OCI-M2 (cell line): ENCODE measurements at regions not wholly inside any gene's neighbourhood (a gene's known extent, or its start where the extent isn't known, plus 50 kb on each side); places are given as distances from the start of the nearest gene placed in this dataset.

Source experiments
- DNase-seq: peaks from one replicate; lab custom pipeline; 2025; ENCODE audit not compliant: unreplicated experiment; lab: John Stamatoyannopoulos, UW

DNA sequence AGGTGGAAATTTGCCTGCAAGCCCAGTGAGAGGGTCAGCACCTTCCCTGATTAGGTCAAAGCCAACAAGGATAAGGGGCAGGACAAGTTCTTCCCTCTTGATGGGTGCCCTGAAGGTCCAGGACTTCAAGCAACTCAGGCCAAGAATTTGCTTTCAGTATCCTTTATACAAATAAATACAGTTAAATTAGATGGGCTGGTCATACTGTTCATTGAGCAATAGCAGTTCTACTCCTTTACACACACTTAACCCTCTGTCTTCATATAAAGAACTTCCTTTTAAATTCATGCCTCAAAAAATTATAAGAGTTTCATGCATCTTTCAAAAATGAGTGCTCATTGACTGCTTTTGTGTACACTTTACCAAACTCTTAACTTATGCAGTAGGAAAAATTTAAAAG lies 392.0 kb downstream of the SPRY1 start:
- no peak for DNase-seq

DNA sequence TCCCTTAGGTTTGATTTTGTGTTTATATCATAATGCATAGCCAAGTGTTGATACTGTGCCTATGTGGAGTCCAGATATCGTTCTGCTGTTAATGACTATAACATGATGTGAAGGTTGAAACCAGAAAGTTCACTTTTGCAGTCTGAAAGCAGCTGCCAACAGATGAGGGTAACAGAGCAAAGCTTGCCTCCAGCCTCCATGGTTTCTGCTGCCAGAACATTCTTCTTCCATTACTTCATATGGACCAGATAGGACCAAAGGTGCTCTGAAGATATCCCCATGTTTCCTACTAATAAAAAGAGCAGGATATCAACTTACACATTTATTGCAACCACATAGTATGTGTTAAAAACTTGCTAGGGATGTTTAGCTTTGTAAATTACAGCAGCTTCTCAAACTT lies 394.1 kb downstream of the SPRY1 start:
- DNase-seq = no peak

- no peak for DNase-seq
Measured at GRCh38 chr4:123802082-123802645, 405.6 kb downstream of the SPRY1 start.

GRCh38 chr4:123802933-123803332 lies 406.3 kb downstream of the SPRY1 start:
- DNase-seq = no peak

GRCh38 chr4:123804196-123804721 lies 407.7 kb downstream of the SPRY1 start:
- DNase-seq = no peak

DNA sequence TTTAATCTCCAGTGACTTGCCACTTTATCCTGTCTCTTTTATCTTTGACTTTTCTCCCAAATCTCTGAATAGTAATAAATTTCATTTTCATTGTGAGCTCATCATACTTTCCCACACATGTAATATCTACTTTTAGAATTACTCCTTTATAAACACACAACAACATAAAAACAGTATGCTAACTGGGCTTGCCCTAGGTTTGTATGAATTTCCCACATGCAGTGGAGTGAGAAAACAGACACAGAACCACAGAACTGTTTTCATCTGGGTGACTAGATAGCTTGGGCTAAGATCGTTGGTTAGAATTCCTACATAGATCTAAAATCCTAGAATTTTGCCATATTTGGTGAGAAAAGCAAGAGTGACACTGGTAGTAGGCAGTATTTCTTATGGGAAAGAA lies 409.5 kb downstream of the SPRY1 start:
- no peak for DNase-seq

DNA sequence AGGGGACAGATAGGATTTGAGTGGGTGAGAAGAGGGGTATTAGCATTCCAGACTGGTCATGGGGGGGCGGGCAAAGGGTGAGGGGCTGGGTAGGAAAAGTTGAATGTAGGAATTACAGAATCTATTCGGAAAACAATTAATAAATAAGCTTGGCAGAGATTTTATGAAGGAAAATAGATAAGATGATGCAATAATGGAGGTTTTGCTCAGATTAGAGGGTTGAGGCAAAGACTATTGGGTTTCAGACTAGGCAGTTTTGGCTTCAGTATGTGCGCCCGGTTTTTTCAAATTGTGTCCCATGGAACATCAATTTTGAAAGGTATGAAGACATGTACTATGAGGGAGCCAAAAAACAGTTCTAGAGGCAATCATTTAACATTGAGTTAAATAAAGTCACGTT lies 410.6 kb downstream of the SPRY1 start:
- DNase-seq = no peak

DNA sequence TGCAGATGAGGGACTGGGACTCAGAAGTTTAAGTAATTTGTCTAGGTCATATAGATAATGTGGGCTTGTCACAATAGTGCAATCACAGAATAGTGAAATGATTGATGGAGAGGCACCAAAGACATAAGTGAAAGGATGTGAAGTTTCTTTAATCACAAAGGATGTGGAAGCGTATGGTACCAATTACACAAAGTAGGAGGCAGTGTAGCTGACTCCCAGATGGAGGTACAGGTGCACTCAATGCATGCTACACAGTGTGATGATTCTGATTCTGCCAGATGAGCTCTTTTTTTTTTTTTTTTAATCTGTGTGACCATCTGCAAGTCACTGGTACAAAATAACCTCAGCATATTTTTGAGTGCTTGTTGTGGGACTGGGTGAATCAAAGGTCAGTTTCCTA lies 411.3 kb downstream of the SPRY1 start:
- no peak for DNase-seq

GRCh38 chr4:123809864-123810263 lies 413.3 kb downstream of the SPRY1 start:
- DNase-seq = no peak

GRCh38 chr4:123812066-123812390 lies 415.4 kb downstream of the SPRY1 start:
- no peak for DNase-seq

DNA sequence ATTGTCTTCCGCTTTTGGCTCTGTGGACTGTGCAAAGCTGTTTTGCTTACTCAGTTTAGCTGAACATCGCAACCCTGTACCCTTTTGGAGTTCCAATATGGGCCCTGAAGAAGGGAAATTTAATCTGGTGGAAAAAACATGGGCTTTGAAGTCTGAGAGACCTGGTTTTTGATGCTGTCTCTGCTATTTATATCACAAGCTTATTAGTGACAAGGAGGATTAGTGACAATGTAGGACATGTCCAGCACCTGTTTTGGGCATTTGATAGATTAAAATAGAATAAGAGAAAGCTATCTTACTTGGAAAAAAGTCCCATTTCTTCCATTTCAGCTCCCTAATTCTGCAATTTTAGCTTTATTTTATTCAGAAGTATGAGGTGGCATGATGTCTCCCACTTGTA lies 417.3 kb downstream of the SPRY1 start:
- no peak for DNase-seq

DNA sequence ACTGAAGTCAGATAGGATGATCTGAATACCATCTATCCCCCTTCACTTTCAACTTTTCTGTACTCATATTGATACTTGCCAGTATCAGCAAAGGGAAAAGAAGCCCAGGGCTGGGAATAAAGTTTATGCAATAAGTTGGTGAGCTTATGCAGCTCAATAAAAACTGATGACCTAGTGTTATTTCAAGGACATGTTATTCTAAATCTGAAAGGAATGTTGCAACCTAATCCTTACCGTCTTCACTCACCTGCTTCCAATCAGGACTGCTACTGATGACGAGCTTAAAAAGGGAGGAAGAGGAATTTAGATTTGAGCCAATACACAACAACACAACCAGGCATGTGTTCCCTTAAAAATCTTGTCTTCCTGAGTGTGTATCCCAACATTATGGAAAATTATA lies 419.9 kb downstream of the SPRY1 start:
- DNase-seq = no peak

- no peak for DNase-seq
Measured at GRCh38 chr4:123817025-123817688, 420.6 kb downstream of the SPRY1 start.

GRCh38 chr4:123819362-123820035 lies 422.9 kb downstream of the SPRY1 start:
- no peak for DNase-seq

DNA sequence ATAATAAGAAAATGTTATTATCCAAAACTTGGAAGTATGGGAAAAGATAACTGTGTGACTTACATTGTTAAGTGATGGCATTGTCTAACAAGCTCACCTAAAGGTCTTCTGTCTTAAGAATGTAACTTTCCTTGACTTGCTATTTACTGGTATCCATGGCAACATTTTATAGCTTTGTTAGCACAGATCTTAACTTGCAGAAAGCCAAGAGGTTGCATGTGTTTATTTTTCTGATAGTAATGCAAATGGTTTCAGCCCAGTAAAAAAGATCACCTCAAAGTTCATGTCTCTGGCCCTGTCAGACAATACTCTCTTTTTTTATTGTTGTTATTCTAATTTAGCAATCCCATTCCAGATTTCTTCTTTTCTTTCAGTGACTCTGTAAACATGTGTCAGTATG lies 425.3 kb downstream of the SPRY1 start:
- DNase-seq = no peak

- no peak for DNase-seq
Measured at GRCh38 chr4:123822353-123822752, 425.8 kb downstream of the SPRY1 start.

GRCh38 chr4:123823244-123823643 lies 426.6 kb downstream of the SPRY1 start:
- no peak for DNase-seq

GRCh38 chr4:123824524-123824923 lies 427.9 kb downstream of the SPRY1 start:
- DNase-seq = no peak

DNA sequence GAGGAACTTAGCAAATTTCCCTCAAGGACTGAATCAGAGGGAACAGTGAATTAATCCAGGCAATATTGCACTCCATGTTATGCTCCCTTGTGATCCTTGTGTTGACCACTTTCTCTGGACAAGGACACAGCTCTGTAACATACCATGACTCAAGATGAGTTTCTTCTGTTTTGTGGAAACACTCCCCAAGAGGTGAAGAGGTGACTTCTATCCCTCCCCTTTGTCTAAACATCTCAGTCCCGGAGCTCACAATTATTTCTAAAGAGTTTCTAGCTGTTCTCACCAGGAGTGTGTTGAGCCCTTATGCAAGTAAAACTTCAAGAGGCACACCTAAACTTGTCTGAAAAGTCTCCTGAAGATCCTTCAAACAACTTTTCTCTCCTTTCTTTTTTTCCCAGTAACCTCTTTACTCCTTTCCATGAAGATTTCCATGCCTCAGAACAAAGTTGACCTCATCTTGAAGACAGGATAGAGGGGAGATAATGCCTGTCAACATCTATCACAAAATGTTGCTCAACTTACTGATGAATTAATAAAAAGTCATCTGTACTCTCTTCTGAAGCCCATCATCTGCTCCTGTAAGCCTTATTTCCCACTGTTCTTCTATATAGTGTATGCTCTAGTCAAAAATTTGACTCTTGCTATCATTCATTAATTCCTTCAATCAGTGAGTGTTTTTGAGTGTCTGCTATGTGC lies 429.1 kb downstream of the SPRY1 start:
- DNase-seq = no peak

- DNase-seq = no peak
Measured at GRCh38 chr4:123826896-123827295, 430.3 kb downstream of the SPRY1 start.

GRCh38 chr4:123827511-123827910 lies 430.9 kb downstream of the SPRY1 start:
- no peak for DNase-seq

GRCh38 chr4:123830930-123831329 lies 434.3 kb downstream of the SPRY1 start:
- no peak for DNase-seq
